ENCODE measurements at regions not wholly inside any gene's neighbourhood (a gene's known extent, or its start where the extent isn't known, plus 50 kb on each side); places are given as distances from the start of the nearest gene placed in this dataset.

DNA sequence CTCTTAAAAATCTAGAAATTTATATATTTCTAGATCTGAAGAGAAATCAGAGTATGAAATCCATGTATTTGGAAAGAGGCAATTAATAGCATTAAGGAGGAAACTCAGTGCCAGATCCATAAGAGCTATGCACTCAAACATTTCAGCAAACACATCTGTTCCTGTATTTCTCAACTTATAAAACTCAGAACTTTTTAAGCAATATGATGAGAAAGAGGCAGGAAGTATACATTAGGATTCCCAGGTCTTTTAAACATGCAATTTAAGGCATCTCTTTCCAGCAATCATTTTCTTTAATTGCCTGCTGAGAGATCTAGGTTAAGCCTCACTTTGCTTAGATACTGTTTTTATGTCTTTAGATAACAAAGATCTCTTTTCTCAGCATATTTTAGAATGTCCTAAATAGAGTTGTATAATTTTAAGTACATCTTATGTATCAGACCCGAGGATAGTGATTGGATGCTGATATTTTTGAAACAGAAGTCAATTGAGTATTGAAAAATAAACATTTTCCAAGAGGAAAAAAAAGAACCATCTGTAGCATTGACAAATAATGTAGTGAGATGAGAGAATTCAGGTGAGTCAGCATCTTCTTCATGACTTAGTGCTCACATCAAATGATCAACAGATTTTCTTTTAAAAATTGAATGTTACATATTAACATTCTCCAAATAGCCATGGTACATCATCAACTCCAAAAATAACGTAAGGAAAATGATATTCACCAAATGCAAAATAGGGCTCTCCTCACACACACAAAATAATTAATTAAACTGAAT lies 461.4 kb upstream of the NOX3 start:
- Histone ChIP-seq H3K9me3 (no peaks in the 10 kb centered on the region), H3K4me1 (no peaks in the 10 kb centered on the region), H3K4me3 (no peak overlapping the region), H3K4me2 (no peak overlapping the region), H3K27ac (no peak overlapping the region)
- CTCF ChIA-PET: no interaction called here
- TF ChIP-seq MAFK (IDR thresholded peaks at IDR 0.05; ENCODE audit: partially characterized antibody): peak; percentile 23
- TF ChIP-seq, protein P1, sequence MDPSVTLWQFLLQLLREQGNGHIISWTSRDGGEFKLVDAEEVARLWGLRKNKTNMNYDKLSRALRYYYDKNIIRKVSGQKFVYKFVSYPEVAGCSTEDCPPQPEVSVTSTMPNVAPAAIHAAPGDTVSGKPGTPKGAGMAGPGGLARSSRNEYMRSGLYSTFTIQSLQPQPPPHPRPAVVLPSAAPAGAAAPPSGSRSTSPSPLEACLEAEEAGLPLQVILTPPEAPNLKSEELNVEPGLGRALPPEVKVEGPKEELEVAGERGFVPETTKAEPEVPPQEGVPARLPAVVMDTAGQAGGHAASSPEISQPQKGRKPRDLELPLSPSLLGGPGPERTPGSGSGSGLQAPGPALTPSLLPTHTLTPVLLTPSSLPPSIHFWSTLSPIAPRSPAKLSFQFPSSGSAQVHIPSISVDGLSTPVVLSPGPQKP (IDR thresholded peaks at IDR 0.05; ENCODE audit: low read depth, low read length): no peak
- DNase-seq (ENCODE audit: low read depth in 1 of 2, low spot score in 1 of 2): no peak
- ATAC-seq: no peak
- no peak for FAIRE-seq
- WGBS (ENCODE audit: missing lambda C conversion rate): 22% methylated on average over 2 of the region's 2 CpGs
- POLR2A ChIA-PET: no interaction called here

DNA sequence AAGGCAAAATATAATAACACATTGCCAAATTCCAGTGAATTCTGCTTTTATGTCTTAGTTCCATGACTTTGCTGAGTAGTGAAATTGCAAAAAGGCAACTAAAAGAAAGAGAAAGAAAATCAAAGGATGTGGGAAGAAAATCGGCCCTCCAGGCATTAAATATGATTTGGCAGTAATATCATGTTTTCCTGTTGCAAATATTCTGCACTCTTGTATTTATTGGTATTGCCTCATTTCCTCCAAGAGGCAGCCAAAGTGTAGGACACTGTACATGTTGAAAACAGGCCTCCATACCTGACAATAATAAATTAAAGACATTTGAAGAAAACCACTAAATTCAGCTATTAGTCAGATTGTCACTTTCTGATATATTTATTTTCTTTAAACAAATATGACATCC lies 460.0 kb upstream of the NOX3 start:
- Histone ChIP-seq H3K27ac (no peak overlapping the region), H3K4me1 (no peaks in the 10 kb centered on the region), H3K4me3 (no peak overlapping the region), H3K4me2 (no peak overlapping the region), H3K9me3 (no peaks in the 10 kb centered on the region)
- DNase-seq (ENCODE audit: low read depth in 1 of 2, low spot score in 1 of 2) (no peak), FAIRE-seq (no peak), ATAC-seq (no peak)
- CTCF ChIA-PET: no interaction called here
- TF ChIP-seq ZNF302 (CRISPR knock-in tag; IDR thresholded peaks at IDR 0.05): no peak
- no peak for TF ChIP-seq CBX2 (IDR thresholded peaks at IDR 0.05; ENCODE audit: borderline replicate concordance, low read depth)
- no peak for TF ChIP-seq HOXB13 (CRISPR knock-in tag; IDR thresholded peaks at IDR 0.05; ENCODE audit: low read depth)
- TF ChIP-seq, protein P2, sequence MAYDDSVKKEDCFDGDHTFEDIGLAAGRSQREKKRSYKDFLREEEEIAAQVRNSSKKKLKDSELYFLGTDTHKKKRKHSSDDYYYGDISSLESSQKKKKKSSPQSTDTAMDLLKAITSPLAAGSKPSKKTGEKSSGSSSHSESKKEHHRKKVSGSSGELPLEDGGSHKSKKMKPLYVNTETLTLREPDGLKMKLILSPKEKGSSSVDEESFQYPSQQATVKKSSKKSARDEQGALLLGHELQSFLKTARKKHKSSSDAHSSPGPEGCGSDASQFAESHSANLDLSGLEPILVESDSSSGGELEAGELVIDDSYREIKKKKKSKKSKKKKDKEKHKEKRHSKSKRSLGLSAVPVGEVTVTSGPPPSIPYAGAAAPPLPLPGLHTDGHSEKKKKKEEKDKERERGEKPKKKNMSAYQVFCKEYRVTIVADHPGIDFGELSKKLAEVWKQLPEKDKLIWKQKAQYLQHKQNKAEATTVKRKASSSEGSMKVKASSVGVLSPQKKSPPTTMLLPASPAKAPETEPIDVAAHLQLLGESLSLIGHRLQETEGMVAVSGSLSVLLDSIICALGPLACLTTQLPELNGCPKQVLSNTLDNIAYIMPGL (CRISPR knock-in tag; IDR thresholded peaks at IDR 0.05; ENCODE audit: borderline replicate concordance): no peak
- TF ChIP-seq RCOR1 (IDR thresholded peaks at IDR 0.05; ENCODE audit: low read depth, low read length): no peak
- TF ChIP-seq ZC3H11A (IDR thresholded peaks at IDR 0.05): no peak
- no peak for TF ChIP-seq GATA3 (IDR thresholded peaks at IDR 0.05; ENCODE audit: borderline replicate concordance)
- TF ChIP-seq ZSCAN20 (CRISPR knock-in tag; IDR thresholded peaks at IDR 0.05): no peak
- TF ChIP-seq, protein P3, sequence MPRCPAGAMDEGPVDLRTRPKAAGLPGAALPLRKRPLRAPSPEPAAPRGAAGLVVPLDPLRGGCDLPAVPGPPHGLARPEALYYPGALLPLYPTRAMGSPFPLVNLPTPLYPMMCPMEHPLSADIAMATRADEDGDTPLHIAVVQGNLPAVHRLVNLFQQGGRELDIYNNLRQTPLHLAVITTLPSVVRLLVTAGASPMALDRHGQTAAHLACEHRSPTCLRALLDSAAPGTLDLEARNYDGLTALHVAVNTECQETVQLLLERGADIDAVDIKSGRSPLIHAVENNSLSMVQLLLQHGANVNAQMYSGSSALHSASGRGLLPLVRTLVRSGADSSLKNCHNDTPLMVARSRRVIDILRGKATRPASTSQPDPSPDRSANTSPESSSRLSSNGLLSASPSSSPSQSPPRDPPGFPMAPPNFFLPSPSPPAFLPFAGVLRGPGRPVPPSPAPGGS (IDR thresholded peaks at IDR 0.05): no peak
- TF ChIP-seq EP300 (IDR thresholded peaks at IDR 0.05): no peak
- 3% methylated on average over 1 of the region's 1 CpG for WGBS (ENCODE audit: missing lambda C conversion rate)
- POLR2A ChIA-PET: no interaction called here

DNA sequence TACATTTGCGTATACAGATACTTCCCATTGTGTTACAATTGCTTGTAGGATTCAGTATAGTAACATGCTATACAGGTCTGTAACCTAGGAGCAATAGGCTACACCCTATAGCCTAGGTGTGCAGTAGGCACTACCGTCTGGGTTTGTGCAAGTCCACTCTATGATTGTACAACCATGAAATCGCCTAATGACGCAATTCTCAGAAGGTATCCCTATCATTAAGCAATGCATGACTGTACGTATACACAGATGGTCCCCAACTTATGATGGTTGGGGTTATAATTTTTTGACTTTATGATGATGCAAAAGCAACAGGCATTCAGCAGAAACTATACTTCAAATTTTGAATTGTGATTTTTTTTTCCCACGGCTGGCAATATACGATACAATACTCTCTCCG lies 458.2 kb upstream of the NOX3 start:
- DNase-seq (ENCODE audit: low read depth in 1 of 2, low spot score in 1 of 2) (no peak), FAIRE-seq (no peak), ATAC-seq (no peak)
- no peak overlapping the region for H3K4me3 ChIP-seq
- H3K9me3 ChIP-seq: no peaks in the 10 kb centered on the region
- WGBS (ENCODE audit: missing lambda C conversion rate): 74% methylated on average over 8 of the region's 8 CpGs
- ChIA-PET CTCF (no interaction called here), POLR2A (no interaction called here)
- H3K4me2 ChIP-seq: no peak overlapping the region
- H3K27ac ChIP-seq: no peak overlapping the region
- TF ChIP-seq ZSCAN20 (CRISPR knock-in tag; IDR thresholded peaks at IDR 0.05) (no peak), SREBF2 (IDR thresholded peaks at IDR 0.05) (no peak)
- H3K4me1 ChIP-seq: no peaks in the 10 kb centered on the region

DNA sequence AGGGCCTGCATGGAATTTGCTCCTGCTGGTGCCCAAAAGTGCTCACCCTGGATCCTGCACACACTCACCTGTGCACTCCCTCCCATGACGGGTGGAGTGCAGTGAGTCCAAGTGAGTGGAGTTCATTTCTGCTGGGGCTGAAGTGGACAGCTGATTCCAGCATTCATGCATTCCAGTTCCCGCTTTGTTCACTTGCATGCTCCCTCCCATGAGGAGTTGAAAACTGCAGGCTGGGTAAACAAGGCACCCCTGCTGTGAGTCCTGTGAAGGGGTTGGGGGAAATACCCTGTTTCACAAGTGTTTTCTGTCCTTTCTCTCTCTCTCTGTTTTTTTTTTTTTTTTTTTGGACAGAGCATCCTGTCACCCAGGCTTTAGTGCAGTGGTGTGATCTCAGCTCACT lies 454.1 kb upstream of the NOX3 start:
- ChIA-PET POLR2A (no interaction called here), CTCF (no interaction called here)
- H3K4me2 ChIP-seq: no peak overlapping the region
- no peak overlapping the region for H3K4me3 ChIP-seq
- FAIRE-seq (no peak), DNase-seq (ENCODE audit: low read depth in 1 of 2, low spot score in 1 of 2) (no peak), ATAC-seq (no peak)
- H3K4me1 ChIP-seq: no peaks in the 10 kb centered on the region
- H3K9me3 ChIP-seq: no peaks in the 10 kb centered on the region
- WGBS (ENCODE audit: missing lambda C conversion rate): 50% methylated on average over 2 of the region's 2 CpGs
- no peak overlapping the region for H3K27ac ChIP-seq
- TF ChIP-seq GATA3 (IDR thresholded peaks at IDR 0.05; ENCODE audit: borderline replicate concordance) (no peak), FOSB (CRISPR knock-in tag; IDR thresholded peaks at IDR 0.05) (no peak), HOXB5 (CRISPR knock-in tag; IDR thresholded peaks at IDR 0.05) (no peak), JUN (IDR thresholded peaks at IDR 0.05) (no peak), MAFK (IDR thresholded peaks at IDR 0.05; ENCODE audit: partially characterized antibody) (no peak), FOSL2 (IDR thresholded peaks at IDR 0.05) (no peak), FOSL2 (CRISPR knock-in tag; IDR thresholded peaks at IDR 0.05) (no peak), RARB (CRISPR knock-in tag; IDR thresholded peaks at IDR 0.05) (no peak), MYC (IDR thresholded peaks at IDR 0.05; ENCODE audit: borderline replicate concordance, low read length) (no peak), RAD21 (conservative IDR thresholded peaks at IDR 0.05 in 1 of 2, IDR thresholded peaks at IDR 0.05 in 1 of 2) (no peak), RFX5 (IDR thresholded peaks at IDR 0.05) (no peak), NPAS2 (CRISPR knock-in tag; IDR thresholded peaks at IDR 0.05; ENCODE audit: borderline replicate concordance) (no peak), CEBPB (IDR thresholded peaks at IDR 0.05) (no peak), KDM1A (IDR thresholded peaks at IDR 0.05; ENCODE audit: low read depth) (no peak), CBX8 (IDR thresholded peaks at IDR 0.05) (no peak)
- TF ChIP-seq, protein P3 (IDR thresholded peaks at IDR 0.05): no peak

Data from A549 (cell line).